HPDE6-E6E7 (cell line): ENCODE measurements at regions not wholly inside any gene's neighbourhood (a gene's known extent, or its start where the extent isn't known, plus 50 kb on each side); places are given as distances from the start of the nearest gene placed in this dataset.
"Not testable (repeated sequence)": the region's sequence is repeated elsewhere in the genome, so short reads cannot be mapped to it uniquely, and the experiment has no call there.

Source experiments
- DNase-seq: peaks from one replicate; pipeline ENCODE4 v3.0.0; 2011; ENCODE audit warnings: missing footprints; ENCODE audit errors: extremely low spot score

DNA sequence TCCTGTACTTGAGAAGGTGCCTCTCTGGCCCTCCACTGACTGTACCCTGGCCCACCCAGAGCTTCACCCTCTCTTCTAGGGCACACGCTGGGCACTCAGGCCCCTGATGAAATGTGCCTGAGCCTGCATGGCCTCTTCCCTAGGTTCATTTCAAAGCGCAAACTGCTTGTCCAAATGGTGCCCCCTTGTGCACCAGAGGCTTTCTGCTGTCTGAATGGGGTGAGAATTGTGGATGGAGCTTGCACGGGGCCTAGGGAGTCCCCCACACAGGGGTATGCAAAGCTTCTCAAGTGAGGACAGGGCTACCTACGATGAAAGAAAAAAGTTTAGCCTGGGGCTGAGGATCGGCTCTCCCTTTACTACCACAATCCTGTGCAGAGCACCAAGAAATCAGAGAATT is 116.9 kb upstream of the ZNF337 start:
- DNase-seq = not testable (repeated sequence)

DNA sequence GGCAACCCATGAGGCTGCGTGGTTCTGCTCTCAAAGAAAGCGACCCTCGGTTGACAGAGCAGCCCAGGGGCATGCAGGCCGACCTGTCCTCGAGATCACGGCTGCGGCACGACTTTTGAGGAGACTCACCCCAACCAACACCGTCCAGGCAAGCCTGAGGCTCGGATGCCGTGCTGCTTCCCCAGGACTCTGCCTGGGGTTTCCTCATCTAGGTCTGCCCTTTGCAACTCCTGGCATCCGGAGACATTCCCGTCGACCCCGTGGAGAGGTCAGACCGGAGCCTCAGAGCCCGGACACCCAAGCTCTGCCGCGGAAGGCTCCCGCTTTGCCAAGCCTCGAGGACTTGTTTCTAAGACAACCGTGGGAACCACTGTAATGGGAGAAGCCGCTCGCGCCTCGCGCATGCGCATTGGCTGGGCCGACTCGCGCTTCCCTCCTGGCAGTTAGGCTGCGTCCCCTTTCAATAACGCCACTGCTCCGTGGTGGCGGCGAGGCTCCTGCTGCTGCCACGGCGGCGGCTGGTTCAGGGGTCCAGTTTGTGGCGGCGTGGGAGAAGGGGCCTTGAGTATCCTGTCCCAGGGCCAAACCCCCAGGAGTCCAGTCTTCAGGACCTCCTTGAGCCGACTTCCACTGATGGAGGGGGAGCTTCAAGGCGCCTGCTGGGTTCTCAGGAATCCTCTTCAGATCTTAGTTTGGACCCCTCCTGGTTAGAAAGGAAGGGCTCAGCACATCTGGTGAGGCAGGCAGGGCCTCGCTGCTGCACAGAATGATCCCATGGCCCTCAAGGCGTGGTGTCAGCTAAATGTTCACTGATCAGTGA is 101.7 kb upstream of the ZNF337 start:
- DNase-seq = not testable (repeated sequence)

DNA sequence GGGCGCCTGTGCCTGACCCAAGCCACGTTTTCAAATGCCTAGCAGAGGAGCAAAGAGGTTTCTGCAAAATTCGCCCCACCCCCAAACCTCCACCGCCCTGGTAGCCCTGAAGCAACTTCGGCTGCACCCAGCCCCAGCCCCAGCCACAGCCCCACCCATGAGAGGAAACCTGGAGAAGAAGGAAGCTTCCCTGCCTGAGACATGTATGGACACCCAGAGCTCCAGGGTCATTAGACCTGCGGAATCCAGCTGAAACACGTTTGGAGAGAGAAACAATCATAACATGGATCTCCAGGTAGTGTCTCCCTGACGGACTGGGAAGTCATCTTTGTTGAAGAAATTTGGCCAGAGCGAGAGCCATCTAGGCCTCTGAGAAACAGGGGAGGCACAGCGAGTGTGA is 100.4 kb upstream of the ZNF337 start:
- not testable (repeated sequence) for DNase-seq

DNA sequence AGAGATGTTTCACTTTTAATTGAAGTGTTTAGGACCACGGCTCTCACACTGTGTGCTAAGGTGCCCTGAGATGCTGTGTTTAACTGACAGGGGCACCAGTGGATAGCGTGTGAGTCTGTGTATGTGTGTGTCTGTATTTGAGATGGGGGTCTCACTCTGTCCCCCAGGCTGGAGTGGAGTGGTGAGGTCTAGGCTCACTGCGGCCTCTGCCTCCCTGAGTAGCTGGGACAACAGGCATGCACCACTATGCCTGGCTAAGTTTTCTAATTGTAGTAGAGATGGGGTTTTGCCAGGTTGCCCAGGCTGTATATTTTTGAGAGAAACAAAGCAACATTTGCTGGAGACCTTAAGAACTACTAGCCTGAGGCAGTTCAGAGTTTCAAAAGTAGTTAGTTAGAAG is 80.6 kb upstream of the ZNF337 start:
- not testable (repeated sequence) for DNase-seq

DNA sequence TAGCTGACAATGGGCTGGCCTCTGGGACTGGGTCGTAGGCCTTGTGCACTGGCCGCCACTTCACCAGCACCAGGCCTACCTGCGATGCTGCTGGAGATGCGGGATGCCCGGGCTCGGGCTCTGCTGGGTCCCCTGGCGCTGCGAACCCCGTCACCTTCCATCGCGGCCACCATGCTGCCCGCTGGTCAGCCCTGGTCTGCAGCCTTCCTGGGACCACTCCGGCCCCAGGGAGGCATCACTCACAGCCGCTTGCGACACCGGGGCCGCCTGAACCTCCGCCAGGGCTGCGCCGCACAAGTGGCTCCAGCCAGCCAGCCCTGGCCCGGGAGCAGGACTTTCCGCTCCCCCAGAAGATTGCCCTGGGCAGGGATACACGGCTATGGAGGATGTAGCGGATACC is 78.1 kb upstream of the ZNF337 start:
- DNase-seq = not testable (repeated sequence)

DNA sequence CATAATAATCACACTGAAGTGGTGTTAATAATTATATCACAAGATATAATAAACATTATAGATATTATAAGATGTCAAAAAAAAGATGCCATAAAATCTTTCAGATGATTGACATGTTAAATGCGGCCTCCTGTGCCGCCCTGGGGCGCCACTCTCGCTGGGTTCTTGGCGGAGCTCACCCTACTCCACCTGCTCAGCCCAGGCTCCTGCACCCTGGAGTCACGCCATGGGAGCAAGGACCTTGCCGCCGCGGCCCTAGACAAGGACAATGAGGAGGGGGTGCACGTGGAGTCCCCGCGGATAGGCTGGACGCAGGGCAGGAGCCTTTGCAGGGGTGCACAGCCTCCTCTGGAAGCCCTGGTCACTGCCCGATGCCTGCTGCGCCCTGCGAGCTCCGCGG is 77.5 kb upstream of the ZNF337 start:
- DNase-seq = not testable (repeated sequence)

DNA sequence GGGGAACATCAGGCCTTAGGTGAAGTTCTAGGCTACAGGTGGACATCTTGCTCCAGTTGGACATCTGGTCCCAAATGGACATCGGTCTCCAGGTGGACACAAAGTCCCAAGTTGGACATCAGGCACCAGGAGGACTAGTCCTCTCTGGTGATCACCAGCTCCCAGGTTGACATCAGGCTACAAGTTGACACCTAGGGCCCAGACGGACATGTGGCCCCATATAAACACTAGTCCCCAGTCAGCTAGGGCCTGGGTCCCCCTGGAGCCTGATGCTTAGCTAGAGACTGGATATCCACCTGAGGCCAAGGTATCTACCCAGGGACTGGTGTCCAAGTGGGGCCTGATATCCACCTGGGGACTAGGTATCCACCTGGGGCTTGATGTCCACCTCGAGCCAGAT is 75.8 kb upstream of the ZNF337 start:
- DNase-seq = not testable (repeated sequence)

DNA sequence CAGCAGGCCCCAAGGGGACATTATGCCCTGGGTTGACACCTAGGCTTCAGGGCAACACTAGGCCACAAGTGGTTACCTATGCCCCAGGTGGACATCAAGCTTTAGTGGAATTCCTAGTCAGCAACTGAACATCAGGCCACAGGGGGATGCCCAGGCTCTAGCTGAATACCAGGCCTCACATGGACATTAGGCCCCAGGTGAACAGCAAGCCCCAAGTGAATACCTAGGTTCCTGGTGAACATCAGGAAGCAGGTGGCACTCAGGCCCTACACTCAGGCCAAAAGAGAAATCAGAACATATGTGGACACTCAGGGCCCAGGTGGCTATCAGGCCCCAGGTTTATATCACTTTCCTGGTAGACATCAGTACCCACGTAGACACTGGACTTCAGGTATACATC is 75.2 kb upstream of the ZNF337 start:
- not testable (repeated sequence) for DNase-seq

DNA sequence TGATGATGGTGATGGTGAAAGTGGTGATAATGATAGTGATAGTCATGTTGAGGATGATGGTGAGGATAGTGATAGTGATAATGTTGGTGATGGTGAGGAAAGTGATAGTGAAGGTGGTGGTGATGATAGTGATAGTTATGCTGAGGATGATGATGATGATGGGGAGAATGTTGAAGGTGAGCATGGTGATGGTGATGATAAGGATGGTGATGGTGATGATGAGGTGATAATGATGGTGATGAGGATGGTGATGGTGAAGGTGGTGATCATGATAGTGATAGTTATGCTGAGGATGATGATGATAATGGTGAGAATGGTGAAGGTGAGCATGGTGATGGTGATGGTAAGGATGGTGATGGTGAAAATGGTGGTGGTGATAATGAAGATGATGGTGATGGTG is 64.9 kb upstream of the ZNF337 start:
- DNase-seq = no peak

DNA sequence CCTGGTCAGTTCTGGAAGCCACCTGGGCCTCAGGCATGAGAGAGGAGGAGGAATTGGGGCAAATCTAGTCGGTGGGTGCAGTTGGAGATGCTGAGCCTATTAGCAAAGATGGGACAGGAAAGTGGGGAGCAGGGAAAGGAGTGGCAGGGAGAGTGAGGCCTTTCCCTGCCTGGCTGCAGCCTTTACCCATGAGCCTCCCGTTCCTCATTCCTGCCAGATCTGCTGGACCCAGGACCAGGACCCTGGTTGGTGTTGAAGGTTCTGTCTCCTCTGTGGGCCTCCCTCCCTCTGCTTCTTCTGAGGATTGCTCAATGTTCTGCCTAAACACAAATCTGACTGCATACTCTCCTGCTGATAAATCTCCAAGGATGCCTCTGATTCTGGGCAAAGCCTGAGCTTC is 64.4 kb upstream of the ZNF337 start:
- DNase-seq = not testable (repeated sequence)

DNA sequence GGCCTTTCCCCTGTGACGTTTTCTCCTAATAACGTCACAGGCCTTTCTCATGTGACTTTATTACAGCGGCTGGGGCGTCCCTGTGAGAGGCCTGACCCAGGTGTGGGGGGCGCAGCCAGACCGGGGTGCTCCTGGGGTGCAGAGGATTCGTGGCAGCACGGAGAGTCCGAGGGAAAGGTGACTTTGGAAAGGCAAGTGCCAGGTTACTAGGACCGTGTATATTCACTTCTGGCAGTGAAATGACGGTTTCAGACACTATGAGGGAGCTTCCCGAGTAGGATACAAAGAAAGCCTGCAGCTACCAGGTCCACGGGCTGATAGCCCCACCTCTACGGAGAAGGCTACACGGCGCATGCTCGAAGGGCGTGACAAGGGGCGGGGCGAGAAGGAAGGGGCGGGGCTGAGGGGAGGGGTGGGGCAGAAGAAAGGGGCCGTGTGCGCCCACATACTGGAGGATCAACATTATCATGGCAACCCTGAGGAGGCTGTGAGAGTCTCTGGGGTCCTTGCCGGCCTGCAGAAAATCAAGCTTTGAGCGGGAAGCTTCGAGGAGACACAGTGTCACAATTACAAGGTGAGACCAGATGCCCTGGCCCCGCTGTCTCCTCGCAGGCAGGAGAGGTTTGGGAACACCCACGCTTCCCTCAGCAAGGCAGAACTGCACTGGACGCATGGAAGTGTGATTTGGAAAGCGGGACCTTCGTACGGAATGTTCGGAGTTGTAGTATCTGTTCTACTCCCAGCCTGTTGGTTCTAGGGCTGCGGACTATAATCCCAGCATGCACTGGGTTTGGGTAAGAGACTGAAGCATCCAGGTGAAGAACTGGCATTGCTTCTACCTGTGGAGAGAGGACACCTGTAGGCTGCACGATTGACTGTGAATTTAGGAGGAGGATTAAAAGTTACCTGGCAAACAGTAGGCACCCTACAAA is 54.4 kb upstream of the ZNF337 start:
- DNase-seq = peak; percentile 96

DNA sequence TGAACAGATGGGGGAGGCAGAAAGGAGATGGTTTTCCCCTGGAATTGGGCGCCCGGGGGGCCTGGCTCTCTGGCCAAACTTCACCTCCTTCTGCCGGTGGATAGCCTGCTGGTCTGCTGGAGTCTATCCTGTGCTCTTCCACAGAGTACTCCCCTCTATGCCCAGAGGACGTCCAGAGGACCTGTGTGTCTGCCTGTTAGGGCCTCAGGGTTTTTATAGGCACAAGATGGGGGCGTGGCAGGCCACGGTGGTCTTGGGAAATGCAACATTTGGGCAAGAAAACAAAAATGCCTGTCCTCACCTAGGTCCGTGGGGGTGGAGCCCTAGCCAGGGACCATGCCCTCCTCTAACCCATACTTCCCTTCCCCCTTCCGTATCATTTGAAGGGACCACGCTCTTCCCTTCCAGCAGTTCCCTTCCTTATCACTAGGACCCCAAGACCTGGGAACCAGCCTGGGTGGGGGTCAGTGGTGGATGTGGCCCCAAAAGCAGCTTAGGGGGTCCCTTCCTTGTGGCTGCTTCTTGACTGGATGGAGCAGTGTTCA is 53.6 kb upstream of the ZNF337 start:
- DNase-seq = no peak

DNA sequence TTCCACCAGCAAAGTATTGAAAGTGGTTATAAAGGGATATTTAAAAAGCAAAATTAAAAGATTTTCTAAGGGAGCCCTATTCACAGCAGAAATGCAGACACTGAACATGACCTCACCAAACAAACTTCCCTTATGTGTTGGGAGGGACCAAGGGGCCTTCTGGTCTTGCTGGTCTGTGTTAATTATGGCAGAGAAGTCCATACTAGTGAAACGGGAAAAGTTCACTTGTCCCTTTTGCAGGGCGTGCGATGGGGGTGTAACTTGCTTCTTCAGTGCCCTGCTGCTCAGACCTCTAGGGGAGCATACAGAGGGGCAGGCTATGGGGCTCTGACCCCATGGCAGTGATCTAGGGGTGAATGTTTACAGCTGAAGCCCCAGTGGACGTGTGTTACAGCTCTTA is 53.0 kb upstream of the ZNF337 start:
- DNase-seq = no peak
